HS-27A (cell line): ENCODE measurements at regions not wholly inside any gene's neighbourhood (a gene's known extent, or its start where the extent isn't known, plus 50 kb on each side); places are given as distances from the start of the nearest gene placed in this dataset.
"Not testable (repeated sequence)": the region's sequence is repeated elsewhere in the genome, so short reads cannot be mapped to it uniquely, and the experiment has no call there.

ENCODE experiments used
- DNase-seq: peaks from one replicate; pipeline ENCODE4 v3.0.0-alpha.2; 2012; ENCODE audit warnings: low read depth, missing footprints

DNA sequence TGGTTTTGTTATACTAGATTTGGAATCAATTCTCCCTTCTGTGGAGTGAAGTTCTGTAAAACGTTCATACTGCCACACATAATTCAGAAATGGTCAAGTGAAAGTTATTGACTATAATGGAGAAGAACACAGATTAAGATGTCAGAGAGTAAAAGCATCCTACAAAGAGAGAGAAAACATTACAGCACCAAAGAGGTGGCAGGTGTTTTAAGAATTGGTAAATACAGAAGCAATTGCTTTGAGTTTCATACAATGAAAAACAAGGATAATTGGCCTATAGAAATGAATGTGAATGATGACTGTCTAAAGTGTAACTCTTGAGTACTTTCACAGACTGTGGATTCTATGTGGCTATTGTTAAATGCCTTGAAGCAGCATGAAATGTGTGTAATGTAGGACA is 435.6 kb upstream of the SMIM31 start:
- DNase-seq = no peak

DNA sequence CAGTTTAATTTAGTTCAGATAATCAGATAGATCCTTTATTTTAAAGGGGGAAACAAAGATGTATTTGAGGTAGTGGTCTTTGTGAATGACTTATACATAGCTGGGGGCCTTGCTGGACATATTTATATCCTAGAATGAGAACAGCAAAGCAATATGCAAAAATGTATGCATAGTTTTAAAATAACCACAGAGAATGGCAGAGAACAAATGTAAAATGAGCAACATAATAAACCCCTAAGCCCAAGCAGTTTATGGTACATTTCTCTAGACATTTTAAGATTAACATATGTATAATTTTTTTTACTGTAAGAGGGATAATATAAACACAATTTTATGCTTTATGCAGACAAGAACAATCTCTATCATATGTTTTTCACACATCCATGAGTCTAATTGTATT is 434.2 kb upstream of the SMIM31 start:
- no peak for DNase-seq

DNA sequence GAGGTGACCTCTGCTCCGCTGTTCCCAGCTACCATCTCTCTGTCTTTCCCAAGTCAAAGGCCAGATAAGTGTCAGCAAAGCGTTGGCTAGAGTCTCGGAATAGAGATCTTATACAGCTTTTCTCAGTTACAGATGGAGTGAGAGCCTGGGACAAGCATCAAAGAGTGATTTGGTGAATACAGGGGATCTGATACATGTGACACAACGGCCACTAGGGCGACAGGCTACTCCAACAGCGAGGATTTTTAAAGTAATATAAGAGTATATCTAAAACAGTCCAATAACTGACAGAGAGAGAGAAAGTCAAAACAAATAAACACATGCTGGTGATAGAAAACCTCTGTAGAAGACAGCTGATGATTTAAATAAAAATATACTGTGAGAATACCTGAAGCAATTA is 433.1 kb upstream of the SMIM31 start:
- DNase-seq = no peak

DNA sequence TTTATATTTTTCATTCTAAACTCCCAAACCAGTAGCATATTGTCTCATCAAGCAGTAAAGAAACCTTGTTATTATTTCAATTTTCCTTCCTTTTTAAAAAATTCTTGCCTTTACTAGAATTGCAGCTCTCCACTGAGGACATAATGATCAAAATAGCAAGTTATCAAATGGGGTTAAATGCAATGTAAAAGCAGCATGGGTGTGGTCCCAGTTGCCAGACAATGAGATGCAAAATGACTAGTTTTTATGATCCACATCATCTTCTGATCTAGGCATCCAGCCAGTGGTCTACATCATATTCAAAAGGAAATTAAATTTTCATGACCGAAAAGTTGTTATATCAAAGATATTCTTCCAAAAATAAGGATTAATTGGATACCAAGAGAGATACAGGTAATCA is 427.9 kb upstream of the SMIM31 start:
- DNase-seq = no peak

DNA sequence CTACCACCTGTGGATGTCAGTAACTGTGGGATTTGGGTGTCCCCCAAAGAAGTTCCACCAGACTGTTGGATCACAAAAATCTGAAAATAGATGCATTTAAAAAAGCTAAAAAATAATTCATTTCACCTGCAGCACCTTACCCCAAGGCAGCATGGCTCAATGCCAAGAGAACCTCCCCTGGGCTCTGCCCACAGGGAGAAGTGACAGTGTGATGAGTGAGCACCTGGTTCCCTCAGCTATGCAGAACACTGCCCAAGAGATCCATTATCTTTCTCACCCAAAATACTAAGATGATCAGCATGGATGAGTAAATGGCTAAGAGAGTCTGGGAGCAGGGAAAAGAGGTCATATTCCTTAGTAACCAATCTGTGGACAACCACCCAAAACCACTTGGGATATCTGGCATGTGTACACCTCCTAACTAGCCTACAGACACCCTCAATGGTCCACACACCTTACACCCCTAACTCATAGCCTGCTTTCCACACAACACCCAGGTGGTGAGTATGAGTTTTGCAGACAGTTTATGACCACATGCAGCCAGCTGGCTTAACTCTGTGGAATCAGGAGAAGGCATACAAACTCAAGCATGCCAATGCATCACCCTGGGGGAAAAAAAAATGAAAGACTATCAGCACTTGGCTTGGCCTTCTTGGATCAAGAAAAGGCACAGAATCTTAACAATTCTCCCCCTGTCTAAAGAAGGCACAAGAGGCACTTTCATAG is 416.5 kb upstream of the SMIM31 start:
- no peak for DNase-seq

DNA sequence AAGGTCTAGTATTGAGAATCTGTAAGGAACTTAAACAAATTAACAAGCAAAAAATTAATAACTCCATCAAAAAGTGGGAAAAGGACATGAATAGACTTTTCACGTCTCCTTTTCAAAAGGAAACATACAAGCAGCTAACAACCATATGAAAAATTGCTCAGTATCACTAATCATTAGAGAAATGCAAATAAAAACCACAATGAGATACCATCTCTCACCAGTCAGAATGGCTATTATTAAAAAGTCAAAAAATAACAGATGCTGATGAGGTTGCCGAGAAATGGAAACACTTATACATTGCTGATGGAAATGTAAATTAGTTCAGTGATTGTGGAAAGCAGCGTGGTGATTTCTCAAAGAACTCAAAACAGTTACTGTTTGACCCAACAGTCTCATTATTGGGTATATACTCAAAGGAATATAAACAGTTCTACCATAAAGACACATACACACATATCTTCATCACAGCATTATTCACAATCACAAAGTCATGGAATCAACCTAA is 410.4 kb upstream of the SMIM31 start:
- no peak for DNase-seq

DNA sequence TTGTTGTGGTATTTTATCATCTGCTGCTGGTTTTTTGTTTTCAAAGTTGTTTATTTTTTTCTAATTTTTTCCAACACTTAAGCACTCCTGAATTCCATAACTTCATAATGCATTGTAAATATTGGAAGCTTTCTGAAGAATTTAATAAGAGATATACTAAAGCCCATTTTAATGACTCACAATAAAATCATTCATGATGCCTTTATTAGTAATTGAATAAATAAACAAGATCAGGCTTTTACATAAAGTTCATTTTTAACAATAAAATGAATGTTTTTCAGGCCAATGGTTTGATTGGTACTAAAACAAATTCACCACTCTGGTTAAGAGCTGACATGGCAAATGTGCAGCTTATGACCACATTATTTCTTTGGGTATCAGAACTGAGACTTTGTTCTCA is 408.2 kb upstream of the SMIM31 start:
- DNase-seq = no peak

DNA sequence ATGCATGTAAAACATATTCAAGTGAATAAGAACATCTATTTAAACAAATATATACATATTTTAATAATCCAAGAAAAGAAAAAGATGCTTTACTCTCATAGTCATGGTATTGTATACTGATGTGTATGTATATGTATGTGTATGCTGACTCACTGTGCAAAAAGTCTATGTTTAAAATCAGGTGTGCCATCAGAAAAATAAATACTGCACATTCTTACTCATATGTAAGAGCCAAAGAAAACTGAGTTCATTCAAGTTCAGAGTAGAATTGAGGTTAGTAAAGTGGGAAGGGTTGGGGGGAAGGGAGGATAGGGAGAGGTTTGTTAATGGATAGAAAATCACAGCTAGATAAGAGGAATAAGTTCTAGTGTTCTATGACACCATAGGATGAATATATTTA is 403.9 kb upstream of the SMIM31 start:
- no peak for DNase-seq

DNA sequence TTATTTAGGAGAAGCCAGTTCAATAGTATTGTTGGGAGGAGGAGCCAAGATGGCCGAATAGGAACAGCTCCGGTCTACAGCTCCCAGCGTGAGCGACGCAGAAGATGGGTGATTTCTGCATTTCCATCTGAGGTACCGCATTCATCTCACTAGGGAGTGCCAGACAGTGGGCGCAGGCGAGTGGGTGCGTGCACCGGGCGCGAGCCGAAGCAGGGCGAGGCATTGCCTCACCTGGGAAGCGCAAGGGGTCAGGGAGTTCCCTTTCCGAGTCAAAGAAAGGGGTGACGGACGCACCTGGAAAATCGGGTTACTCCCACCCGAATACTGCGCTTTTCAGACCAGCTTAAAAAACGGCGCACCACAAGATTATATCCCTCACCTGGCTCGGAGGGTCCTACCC is 403.2 kb upstream of the SMIM31 start:
- not testable (repeated sequence) for DNase-seq

DNA sequence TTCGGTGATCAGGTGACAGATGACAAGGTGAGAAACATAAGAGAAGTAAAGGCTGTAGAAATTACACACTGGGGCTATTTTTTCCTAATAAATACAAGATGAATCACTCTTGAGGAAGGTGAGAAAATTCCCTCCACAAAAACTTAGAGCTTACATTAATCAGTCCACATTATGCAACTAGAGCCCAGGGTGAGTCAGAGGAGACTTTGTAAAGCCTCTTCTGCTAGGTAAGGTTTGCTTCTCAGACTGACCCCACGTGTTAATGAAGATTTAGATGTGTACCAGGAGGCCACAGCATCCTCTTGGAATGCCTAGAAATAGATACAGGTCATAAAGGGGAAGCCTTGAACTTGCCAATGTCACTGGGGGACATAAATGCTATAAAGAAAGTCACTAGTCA is 396.0 kb upstream of the SMIM31 start:
- DNase-seq = no peak

DNA sequence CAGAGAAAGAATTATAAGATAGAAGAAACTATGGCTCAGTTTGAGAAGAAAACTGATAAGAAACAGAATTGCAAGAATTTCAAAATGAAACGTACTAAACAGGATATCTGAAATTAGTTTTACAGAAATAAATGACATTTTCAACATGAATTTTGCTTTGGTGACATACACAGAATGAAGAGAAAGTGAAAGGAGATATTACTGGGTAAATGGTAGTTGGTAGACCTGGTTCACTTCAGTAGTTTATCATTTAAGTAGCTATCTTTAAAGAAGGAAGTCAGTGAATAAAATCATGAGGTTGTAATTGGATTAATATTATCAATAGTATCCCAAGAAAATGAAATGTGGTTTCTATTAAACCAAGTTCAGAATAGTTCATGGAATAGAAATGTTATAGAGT is 395.5 kb upstream of the SMIM31 start:
- no peak for DNase-seq

DNA sequence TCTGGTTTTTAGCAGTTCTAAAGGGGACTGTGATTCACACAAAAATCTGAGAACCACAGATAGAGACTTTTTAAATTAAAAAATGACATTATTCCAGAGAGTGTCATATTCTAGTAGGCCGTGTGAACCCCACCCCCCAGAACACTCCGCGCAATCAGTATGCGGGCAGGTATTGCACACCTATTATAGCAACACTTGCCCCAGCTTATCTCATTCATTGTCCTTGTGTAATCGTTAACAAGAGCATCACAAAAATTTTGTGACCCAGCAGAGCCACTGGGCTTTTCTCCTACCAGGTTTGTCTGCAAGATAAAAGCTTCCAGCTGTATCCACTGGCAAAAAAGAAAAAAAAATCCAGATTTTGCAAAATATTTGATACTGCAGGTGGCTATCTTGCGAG is 394.1 kb upstream of the SMIM31 start:
- no peak for DNase-seq

DNA sequence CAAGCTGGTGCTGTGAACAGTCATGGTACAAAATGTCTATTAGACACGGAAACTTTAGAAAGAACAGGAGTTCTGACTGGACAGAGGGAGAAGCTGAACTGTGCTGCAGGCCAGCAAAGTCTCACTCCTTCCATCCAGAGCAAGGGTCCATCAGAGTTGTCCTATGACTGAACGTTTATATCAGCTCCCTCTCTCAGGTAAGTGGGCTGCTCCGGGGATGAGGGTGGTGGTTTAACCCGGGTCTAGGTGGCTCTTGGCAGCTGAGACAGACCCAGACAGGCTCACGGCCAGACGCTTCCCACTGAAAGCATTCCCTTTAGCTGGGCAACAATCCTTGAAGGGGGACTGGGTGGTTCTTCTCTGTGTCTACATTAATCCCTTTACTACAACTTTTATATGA is 385.0 kb upstream of the SMIM31 start:
- DNase-seq = no peak

DNA sequence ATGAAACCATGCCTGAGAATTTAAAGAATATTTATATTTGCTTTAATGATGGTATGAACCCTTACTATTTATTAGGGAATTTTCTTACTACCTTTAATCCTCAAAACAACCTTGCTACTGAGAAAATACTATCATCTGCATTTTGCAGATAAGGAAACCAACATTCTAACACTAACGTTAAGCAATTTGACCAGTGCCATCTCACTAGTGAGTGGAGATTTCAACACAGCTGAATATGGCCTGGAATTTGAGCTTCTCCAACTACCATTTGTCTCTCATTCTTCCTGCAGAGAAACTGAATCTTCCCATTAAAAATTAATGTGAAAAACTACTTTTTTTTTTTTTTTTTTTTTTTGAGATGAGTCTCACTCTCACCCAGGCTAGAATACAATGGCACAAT is 380.9 kb upstream of the SMIM31 start:
- no peak for DNase-seq

DNA sequence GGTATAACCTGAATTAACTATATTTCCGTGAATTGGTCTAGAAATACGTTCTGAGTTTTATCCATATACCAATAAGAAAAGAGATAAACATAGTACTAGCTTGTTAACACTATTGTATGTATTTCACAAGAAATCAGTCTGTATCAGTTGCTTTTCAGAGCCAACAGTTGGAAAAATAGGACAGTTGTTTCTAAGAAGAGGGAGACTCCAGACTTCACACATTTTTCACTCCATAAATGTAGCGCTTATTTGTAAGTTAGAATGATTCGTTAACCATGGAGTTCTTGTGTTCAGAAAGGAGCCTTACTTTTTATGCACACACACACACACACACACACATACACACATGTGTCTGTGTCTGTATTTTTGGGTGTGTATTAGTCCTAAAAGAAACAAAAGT is 376.7 kb upstream of the SMIM31 start:
- DNase-seq = no peak

DNA sequence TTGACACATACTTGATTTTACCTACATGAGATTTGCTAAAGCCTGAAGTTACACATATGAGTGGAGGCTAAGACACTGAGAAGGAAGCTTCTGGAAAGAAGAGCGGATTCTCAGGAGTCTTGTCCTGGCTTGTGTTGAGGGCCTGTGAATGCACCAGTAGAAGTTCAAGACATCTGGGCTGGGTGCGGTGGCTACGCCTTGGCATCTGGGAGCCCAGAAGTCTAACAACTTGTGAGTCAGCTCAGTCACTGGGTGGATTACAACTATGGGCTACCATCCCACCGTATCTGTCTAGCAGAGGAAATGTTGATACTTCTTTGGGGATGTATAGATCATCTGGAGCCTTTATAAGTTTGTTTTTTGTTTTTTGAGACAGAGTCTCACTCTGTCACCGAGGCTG is 375.6 kb upstream of the SMIM31 start:
- no peak for DNase-seq

DNA sequence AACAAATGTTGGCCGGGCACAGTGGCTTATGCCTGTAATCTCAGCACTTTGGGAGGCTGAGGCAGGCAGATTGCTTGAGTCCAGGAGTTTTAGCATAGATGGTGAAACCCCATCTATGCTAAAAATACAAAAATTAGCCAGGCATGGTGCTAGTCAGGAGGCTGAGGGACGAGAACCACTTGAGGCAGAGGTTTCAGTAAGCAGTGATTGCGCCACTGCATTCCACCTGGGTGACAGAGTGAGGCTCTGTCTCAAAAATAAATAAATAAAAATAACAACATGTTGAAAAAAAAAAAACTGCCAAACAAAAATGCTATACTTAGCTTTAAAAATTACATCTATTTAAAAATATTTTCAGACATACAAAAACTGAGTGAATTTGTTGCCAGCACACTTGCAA is 374.2 kb upstream of the SMIM31 start:
- DNase-seq = no peak

DNA sequence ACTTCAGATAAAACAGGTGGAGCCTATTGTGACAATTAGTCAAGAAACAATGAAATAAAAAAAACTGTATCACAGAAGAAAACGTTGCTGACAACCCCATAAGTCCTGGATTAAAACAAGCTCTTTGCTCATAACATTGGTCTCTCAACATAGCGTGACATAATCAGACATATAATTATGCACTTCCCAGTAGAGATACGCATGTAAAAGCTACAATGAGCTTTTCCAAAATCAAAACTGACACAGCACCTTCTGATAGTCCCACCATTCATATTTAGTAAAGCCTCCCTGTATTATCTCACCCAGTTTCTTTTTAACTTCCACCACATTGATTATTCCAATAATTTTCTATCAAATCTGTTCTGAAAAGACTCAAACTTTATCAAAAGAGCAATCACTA is 372.1 kb upstream of the SMIM31 start:
- DNase-seq = no peak

DNA sequence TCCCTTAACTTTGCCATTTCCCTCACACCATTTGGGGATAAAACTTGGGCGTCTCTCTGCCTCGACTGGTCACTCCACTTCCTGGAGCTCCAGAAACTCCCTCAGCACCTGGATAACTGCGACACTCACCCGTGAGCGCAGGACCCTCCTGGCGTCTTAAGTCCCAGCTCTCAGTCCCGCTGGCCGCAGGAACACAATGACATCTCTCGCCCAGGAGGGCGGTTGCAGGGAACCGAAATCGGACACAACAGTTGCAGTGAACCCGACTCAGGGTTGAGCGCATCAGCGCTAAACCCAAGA is 370.9 kb upstream of the SMIM31 start:
- no peak for DNase-seq

DNA sequence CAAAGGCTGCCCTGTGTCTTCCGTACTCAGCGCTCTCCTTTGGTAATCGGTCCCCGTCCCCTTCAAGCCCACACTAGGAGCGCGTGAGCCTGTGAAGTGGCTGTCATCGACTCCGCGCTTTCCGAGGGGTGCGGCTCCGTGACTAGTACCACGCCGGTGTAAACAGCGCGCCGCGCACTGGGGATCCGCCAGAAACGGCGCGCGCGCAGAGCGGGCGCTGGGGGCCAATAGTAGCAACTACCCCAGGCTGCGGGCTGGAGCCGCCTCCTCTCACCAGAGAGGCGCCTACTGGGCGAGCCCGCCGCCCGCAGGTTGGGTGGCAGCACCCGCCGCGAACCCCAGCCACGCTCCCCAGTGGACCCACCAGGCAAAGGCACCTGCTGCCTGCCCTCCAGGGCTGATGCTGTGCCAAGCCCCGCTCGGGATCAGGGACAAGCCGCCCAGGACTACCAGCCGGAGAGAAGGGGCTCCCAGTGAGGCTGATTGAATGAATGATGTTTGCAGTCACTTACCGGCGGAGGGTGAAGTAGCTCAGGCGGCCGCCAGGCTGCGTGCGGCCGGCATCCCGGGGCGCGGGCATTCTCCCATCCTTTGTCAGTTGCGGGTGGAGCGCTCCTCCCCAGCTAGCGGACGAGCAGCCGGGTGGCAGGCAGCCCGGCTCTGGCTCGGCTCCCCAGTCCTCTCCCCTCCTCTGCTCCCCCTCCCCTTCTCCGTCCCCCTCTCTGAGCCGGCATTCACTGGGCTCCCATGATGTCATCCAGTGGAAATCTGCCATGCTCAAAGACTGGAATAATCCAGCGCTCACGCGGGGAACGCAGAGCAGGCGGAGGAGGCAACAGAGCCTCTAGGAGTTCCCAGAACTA is 370.3 kb upstream of the SMIM31 start:
- DNase-seq = peak; percentile 20

DNA sequence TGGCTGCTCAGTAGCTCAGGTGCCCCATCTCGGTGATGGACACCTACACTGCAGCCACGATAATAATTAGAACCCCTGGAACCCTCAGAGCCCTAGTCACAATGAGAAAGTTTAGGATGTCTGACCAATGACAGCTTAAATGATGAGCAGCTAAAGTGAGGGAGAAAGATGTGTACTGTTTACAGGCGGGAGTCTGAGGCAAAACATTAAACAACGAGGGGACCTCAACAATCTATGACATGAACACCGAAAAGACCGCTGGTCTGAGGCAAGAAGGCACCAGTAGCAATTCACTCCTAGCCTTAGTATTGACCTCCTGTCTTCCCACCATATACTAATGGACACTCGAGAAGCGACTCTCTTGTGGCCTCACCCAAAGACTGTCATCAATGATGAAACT is 369.5 kb upstream of the SMIM31 start:
- no peak for DNase-seq

DNA sequence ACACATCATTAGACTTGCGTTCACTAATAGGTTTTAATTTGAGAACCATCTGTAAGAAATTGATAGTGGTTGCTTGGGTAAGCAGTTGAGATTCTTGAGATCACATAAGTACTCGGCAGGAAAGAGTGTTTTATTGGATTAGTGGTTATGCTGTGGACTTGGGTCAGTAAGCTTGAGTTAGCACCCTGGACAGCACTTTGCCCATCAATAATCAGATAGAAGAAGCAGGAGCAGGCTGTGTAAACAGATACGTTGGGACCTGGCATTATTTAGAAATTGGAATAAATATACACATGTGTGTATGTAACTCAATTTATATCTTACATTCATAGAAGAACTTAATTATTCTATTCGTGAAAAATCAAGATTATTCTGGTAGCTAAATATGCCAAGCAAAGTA is 357.5 kb upstream of the SMIM31 start:
- no peak for DNase-seq

DNA sequence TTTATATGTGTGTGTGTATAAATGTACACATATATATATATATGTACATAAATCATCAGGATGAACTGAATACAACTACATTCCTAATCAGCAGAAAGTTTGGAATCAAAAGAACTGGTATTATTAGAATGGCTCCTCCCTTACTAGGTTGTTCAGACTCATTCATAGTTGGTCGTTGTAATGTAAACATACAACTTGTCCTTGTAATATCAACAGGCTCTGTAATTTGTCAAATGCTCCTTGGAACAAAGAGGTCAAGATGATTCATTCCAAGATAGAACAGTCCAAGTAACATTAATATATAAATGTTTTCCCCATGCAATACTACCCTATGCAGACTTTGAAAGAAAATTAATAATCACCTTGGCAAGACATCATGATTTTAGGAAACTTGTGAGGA is 351.4 kb upstream of the SMIM31 start:
- DNase-seq = no peak

DNA sequence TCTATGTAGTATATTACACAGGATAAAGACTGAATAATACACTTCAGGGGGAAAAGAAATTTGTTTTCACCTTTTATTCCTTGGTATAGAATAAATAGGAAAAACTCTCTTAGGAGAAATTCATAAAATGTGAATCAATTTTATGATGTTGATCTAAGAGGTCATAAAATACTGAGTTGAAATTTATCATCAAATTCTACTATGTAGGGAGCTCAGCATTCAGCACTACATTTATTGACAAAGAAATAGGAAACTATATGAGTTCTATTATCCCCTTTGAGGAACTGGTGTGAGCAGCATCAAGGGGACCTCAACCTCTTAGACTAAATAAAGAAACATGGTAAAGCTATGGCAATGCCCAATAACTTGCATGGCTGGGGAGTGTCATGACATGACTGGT is 348.2 kb upstream of the SMIM31 start:
- no peak for DNase-seq
